Activated T-cell treated with anti-CD3 and anti-CD28 coated beads, Interleukin-2, amount 50 U/mL, for 4 hours (primary cell): ENCODE measurements at regions not wholly inside any gene's neighbourhood (a gene's known extent, or its start where the extent isn't known, plus 50 kb on each side); places are given as distances from the start of the nearest gene placed in this dataset.

Experiments
- ATAC-seq, 2 donors: fragments of 200-7000 bp; cut with Tn5 transposase; one replicate each; pipeline ENCODE4 v1.10.0; 2021
- DNase-seq: peaks from one replicate; pipeline ENCODE4 v3.0.0-alpha.2; 2020
- H3K27me3 Mint-ChIP-seq: one replicate; pipeline ENCODE4 v1.8.0; 2021; ENCODE audit warnings: low read depth, mixed read lengths
- H3K36me3 Mint-ChIP-seq: one replicate; pipeline ENCODE4 v1.8.0; 2022; ENCODE audit warnings: mixed read lengths; ENCODE audit not compliant: insufficient read depth
- H3K4me1 Mint-ChIP-seq: one replicate; pipeline ENCODE4 v1.8.0; 2021; ENCODE audit warnings: low read depth, mixed read lengths
- H3K4me3 Mint-ChIP-seq: one replicate; pipeline ENCODE4 v1.8.0; 2021; ENCODE audit warnings: mild to moderate bottlenecking, moderate library complexity, mixed read lengths
- H3K9me3 Mint-ChIP-seq: one replicate; pipeline ENCODE4 v1.8.0; 2021; ENCODE audit warnings: mixed read lengths

GRCh38 chrY:13091575-13091974 is 186.9 kb downstream of the DDX3Y start:
- H3K27me3 Mint-ChIP-seq = no peaks in the 10 kb centered on the region
- ATAC-seq (no peak), DNase-seq (no peak)
- H3K4me1 Mint-ChIP-seq = no peaks in the 10 kb centered on the region
- H3K36me3 Mint-ChIP-seq = no peaks in the 10 kb centered on the region
- peaks cover 7% of the 10 kb centered on the region for H3K9me3 Mint-ChIP-seq
- H3K4me3 Mint-ChIP-seq = no peak overlapping the region

GRCh38 chrY:13092986-13093385 is 188.3 kb downstream of the DDX3Y start:
- H3K27me3 Mint-ChIP-seq = no peaks in the 10 kb centered on the region
- no peak overlapping the region for H3K4me3 Mint-ChIP-seq
- peaks cover 7% of the 10 kb centered on the region for H3K9me3 Mint-ChIP-seq
- no peaks in the 10 kb centered on the region for H3K4me1 Mint-ChIP-seq
- ATAC-seq (no peak), DNase-seq (no peak)
- no peaks in the 10 kb centered on the region for H3K36me3 Mint-ChIP-seq

GRCh38 chrY:13093461-13093860 is 188.8 kb downstream of the DDX3Y start:
- peaks cover 7% of the 10 kb centered on the region for H3K9me3 Mint-ChIP-seq
- no peaks in the 10 kb centered on the region for H3K27me3 Mint-ChIP-seq
- DNase-seq (no peak), ATAC-seq (no peak)
- no peaks in the 10 kb centered on the region for H3K4me1 Mint-ChIP-seq
- H3K4me3 Mint-ChIP-seq = no peak overlapping the region
- H3K36me3 Mint-ChIP-seq = no peaks in the 10 kb centered on the region

- Mint-ChIP-seq H3K27me3 (no peaks in the 10 kb centered on the region), H3K36me3 (no peaks in the 10 kb centered on the region), H3K4me1 (no peaks in the 10 kb centered on the region), H3K4me3 (no peak overlapping the region), H3K9me3 (peaks cover 3% of the 10 kb centered on the region)
- DNase-seq (no peak), ATAC-seq (no peak)
Measured at GRCh38 chrY:13094411-13094810, 189.7 kb downstream of the DDX3Y start.

GRCh38 chrY:13094904-13095600 is 190.4 kb downstream of the DDX3Y start:
- H3K4me3 Mint-ChIP-seq = no peak overlapping the region
- peaks cover 3% of the 10 kb centered on the region for H3K9me3 Mint-ChIP-seq
- H3K27me3 Mint-ChIP-seq = no peaks in the 10 kb centered on the region
- no peaks in the 10 kb centered on the region for H3K4me1 Mint-ChIP-seq
- no peak for ATAC-seq
- no peaks in the 10 kb centered on the region for H3K36me3 Mint-ChIP-seq
- DNase-seq = no peak

GRCh38 chrY:13126881-13127456 is 222.3 kb downstream of the DDX3Y start:
- ATAC-seq = no peak
- H3K4me1 Mint-ChIP-seq = peaks cover 2% of the 10 kb centered on the region
- no peaks in the 10 kb centered on the region for H3K9me3 Mint-ChIP-seq

GRCh38 chrY:13127476-13127875 is 222.8 kb downstream of the DDX3Y start:
- Mint-ChIP-seq H3K4me3 (no peak overlapping the region), H3K27me3 (no peaks in the 10 kb centered on the region), H3K36me3 (no peaks in the 10 kb centered on the region), H3K9me3 (no peaks in the 10 kb centered on the region), H3K4me1 (peaks cover 2% of the 10 kb centered on the region)
- no peak for DNase-seq
- ATAC-seq = no peak

More at GRCh38 chrY:13126881-13127456, 222.3 kb downstream of the DDX3Y start:
- no peak overlapping the region for H3K4me3 Mint-ChIP-seq
- no peak for DNase-seq
- no peaks in the 10 kb centered on the region for H3K27me3 Mint-ChIP-seq
- no peaks in the 10 kb centered on the region for H3K36me3 Mint-ChIP-seq

- ATAC-seq = no peak
Measured at GRCh38 chrY:13149148-13149547, 244.5 kb downstream of the DDX3Y start.

GRCh38 chrY:13167698-13168097 is 263.0 kb downstream of the DDX3Y start:
- H3K4me3 Mint-ChIP-seq = no peak overlapping the region
- no peak for DNase-seq
- no peak for ATAC-seq
- H3K36me3 Mint-ChIP-seq = no peaks in the 10 kb centered on the region
- H3K9me3 Mint-ChIP-seq = no peaks in the 10 kb centered on the region
- peaks cover 2% of the 10 kb centered on the region for H3K27me3 Mint-ChIP-seq
- H3K4me1 Mint-ChIP-seq = no peaks in the 10 kb centered on the region

More at GRCh38 chrY:13149148-13149547, 244.5 kb downstream of the DDX3Y start:
- H3K9me3 Mint-ChIP-seq = no peaks in the 10 kb centered on the region
- DNase-seq = no peak
- H3K36me3 Mint-ChIP-seq = no peaks in the 10 kb centered on the region
- H3K27me3 Mint-ChIP-seq = no peaks in the 10 kb centered on the region
- peaks cover 6% of the 10 kb centered on the region for H3K4me1 Mint-ChIP-seq
- peak overlapping the region; percentile 61 for H3K4me3 Mint-ChIP-seq

- H3K9me3 Mint-ChIP-seq = no peaks in the 10 kb centered on the region
- H3K4me3 Mint-ChIP-seq = no peak overlapping the region
- no peaks in the 10 kb centered on the region for H3K36me3 Mint-ChIP-seq
- no peaks in the 10 kb centered on the region for H3K4me1 Mint-ChIP-seq
- DNase-seq = no peak
- H3K27me3 Mint-ChIP-seq = peaks cover 2% of the 10 kb centered on the region
- peak in 1 of 2 donors; percentile 40 for ATAC-seq
Measured at GRCh38 chrY:13168257-13168656, 263.6 kb downstream of the DDX3Y start.
